DOHH2 (cell line): ENCODE measurements at regions not wholly inside any gene's neighbourhood (a gene's known extent, or its start where the extent isn't known, plus 50 kb on each side); places are given as distances from the start of the nearest gene placed in this dataset.

Source experiments
- H3F3A ChIP-seq: fragments of 200-600 bp; sonication (generic), shearing (Covaris generic); 2 replicates; pipeline ENCODE4 v1.6.0; 2016; ENCODE audit warnings: antibody characterized with exemption, mild to moderate bottlenecking; ENCODE audit not compliant: control insufficient read depth, insufficient read depth
- H3K27ac ChIP-seq: fragments of 200-600 bp; sonication (generic); 2 replicates; pipeline ENCODE4 v1.5.1; 2014; ENCODE audit warnings: low read depth, mild to moderate bottlenecking, low read length, moderate library complexity
- H3K27me3 ChIP-seq: fragments of 200-600 bp; sonication (generic); 2 replicates; pipeline ENCODE4 v1.6.1; 2014; ENCODE audit warnings: mild to moderate bottlenecking, low read length, mixed read lengths; ENCODE audit not compliant: control insufficient read depth
- H3K36me3 ChIP-seq: fragments of 200-600 bp; sonication (generic); 2 replicates; pipeline ENCODE4 v1.6.1; 2014; ENCODE audit warnings: mild to moderate bottlenecking, low read length, moderate library complexity, mixed read lengths; ENCODE audit not compliant: control insufficient read depth
- H3K4me1 ChIP-seq: fragments of 200-600 bp; sonication (generic); 2 replicates; pipeline ENCODE4 v1.6.1; 2014; ENCODE audit warnings: mild to moderate bottlenecking, low read length, mixed read lengths; ENCODE audit not compliant: control insufficient read depth
- H3K4me2 ChIP-seq: fragments of 200-600 bp; sonication (generic); 2 replicates; pipeline ENCODE4 v1.6.0; 2014; ENCODE audit warnings: mild to moderate bottlenecking, low read length, moderate library complexity
- H3K4me3 ChIP-seq: fragments of 200-600 bp; sonication (generic); 2 replicates; pipeline ENCODE4 v1.5.1; 2014; ENCODE audit warnings: mild to moderate bottlenecking, low read length, mixed read lengths
- H3K79me2 ChIP-seq: fragments of 200-600 bp; sonication (generic); 2 replicates; pipeline ENCODE4 v1.6.1; 2014; ENCODE audit warnings: mild to moderate bottlenecking, low read length, mixed read lengths; ENCODE audit not compliant: control insufficient read depth
- H3K9me2 ChIP-seq: fragments of 200-600 bp; sonication (generic); replicated peaks from 2 replicates; pipeline ENCODE4 v1.6.1; 2014; ENCODE audit warnings: mild to moderate bottlenecking, low read length, mixed read lengths; ENCODE audit not compliant: control insufficient read depth
- H3K9me3 ChIP-seq: fragments of 200-600 bp; sonication (generic); 2 replicates; pipeline ENCODE4 v1.6.1; 2014; ENCODE audit warnings: antibody characterized with exemption, low read length, mixed read lengths; ENCODE audit not compliant: control insufficient read depth, insufficient read depth
- H4K20me1 ChIP-seq: fragments of 200-600 bp; sonication (generic); 2 replicates; pipeline ENCODE4 v1.6.0; 2014; ENCODE audit warnings: low read depth, mild to moderate bottlenecking, antibody characterized with exemption, low read length, moderate library complexity; ENCODE audit not compliant: control insufficient read depth, insufficient read depth
- CTCF ChIP-seq: fragments of 200-600 bp; sonication (generic); IDR thresholded peaks from one replicate; pipeline ENCODE4 v1.5.1; 2014; ENCODE audit warnings: antibody characterized with exemption, mild to moderate bottlenecking, low read depth, low read length; ENCODE audit not compliant: poor library complexity, severe bottlenecking
- EZH2phosphoT487 ChIP-seq: fragments of 200-600 bp; sonication (generic); IDR thresholded peaks from 2 replicates; pipeline ENCODE4 v1.6.1; 2017; ENCODE audit warnings: borderline replicate concordance, mild to moderate bottlenecking, antibody characterized with exemption, low read length, moderate library complexity, mixed read lengths

DNA sequence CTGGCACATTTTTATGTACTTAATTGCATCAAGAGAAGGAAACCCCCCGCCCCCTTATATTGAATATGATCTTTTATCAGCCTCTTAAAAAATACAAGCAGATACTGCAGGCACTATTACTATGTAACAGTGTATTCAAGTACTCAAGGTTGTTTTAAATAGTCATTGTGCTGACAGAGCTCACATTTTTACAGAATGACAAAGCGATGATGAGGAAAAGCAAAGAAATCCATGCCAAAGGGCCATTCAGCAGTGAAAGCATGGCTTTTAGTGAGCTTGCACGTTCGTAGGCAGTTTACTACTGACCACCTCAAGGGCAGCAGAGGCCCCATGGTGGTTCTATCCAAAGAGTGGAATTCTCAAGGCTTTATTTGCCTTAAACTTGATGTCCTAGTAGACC lies 146.8 kb downstream of the RPS12 start:
- Histone ChIP-seq H3K9me2 (no peaks in the 10 kb centered on the region), H4K20me1 (no peaks in the 10 kb centered on the region), H3K27ac (no peak overlapping the region), H3K4me1 (no peaks in the 10 kb centered on the region), H3K36me3 (no peaks in the 10 kb centered on the region), H3K79me2 (no peaks in the 10 kb centered on the region), H3F3A (no peaks in the 10 kb centered on the region), H3K27me3 (peaks cover 13% of the 10 kb centered on the region; the same call in 1 of the 2 replicates), H3K9me3 (no peaks in the 10 kb centered on the region), H3K4me3 (no peak overlapping the region), H3K4me2 (no peak overlapping the region)
- TF ChIP-seq EZH2phosphoT487, result no peak
- TF ChIP-seq CTCF, result no peak

- Histone ChIP-seq H3K27me3 (peaks cover 13% of the 10 kb centered on the region; the same call in 1 of the 2 replicates), H3K4me2 (no peak overlapping the region), H3K4me3 (no peak overlapping the region), H3K27ac (no peak overlapping the region), H4K20me1 (no peaks in the 10 kb centered on the region), H3K9me2 (no peaks in the 10 kb centered on the region), H3K9me3 (no peaks in the 10 kb centered on the region), H3K4me1 (no peaks in the 10 kb centered on the region), H3K36me3 (no peaks in the 10 kb centered on the region), H3K79me2 (no peaks in the 10 kb centered on the region), H3F3A (no peaks in the 10 kb centered on the region)
- TF ChIP-seq EZH2phosphoT487, result no peak
- TF ChIP-seq CTCF, result peak; percentile 23
Observed at GRCh38 chr6:132961610-132962009, 147.2 kb downstream of the RPS12 start.

GRCh38 chr6:132962936-132963868 lies 148.8 kb downstream of the RPS12 start:
- TF ChIP-seq EZH2phosphoT487 (no peak), CTCF (peak; percentile 77)
- H3K4me1 ChIP-seq, result no peaks in the 10 kb centered on the region
- H3K36me3 ChIP-seq, result no peaks in the 10 kb centered on the region
- H3F3A ChIP-seq, result no peaks in the 10 kb centered on the region
- H3K9me2 ChIP-seq, result no peaks in the 10 kb centered on the region
- no peak overlapping the region for H3K27ac ChIP-seq
- peaks cover 13% of the 10 kb centered on the region; the same call in 1 of the 2 replicates for H3K27me3 ChIP-seq
- no peaks in the 10 kb centered on the region for H3K9me3 ChIP-seq
- no peak overlapping the region for H3K4me2 ChIP-seq
- H3K4me3 ChIP-seq, result no peak overlapping the region
- H4K20me1 ChIP-seq, result no peaks in the 10 kb centered on the region
- no peaks in the 10 kb centered on the region for H3K79me2 ChIP-seq
